Ishikawa (cell line): ENCODE measurements at regions not wholly inside any gene's neighbourhood (a gene's known extent, or its start where the extent isn't known, plus 50 kb on each side); places are given as distances from the start of the nearest gene placed in this dataset.

Source experiments
- CEBPB ChIP-seq: IDR thresholded peaks from 2 replicates; pipeline ENCODE4 v1.6.1; 2012
- CREB1 ChIP-seq: IDR thresholded peaks from 2 replicates; pipeline ENCODE4 v1.6.1; 2012; ENCODE audit warnings: low read depth
- EGR1 ChIP-seq: IDR thresholded peaks from 2 replicates; pipeline ENCODE4 v1.6.1; 2012
- EP300 ChIP-seq: IDR thresholded peaks from 2 replicates; pipeline ENCODE4 v1.6.1; 2012; ENCODE audit warnings: borderline replicate concordance
- FOXM1 ChIP-seq: IDR thresholded peaks from 2 replicates; pipeline ENCODE4 v1.6.1; 2012; ENCODE audit warnings: low read depth, borderline replicate concordance
- NFIC ChIP-seq: IDR thresholded peaks from 2 replicates; pipeline ENCODE4 v1.6.1; 2012
- RAD21 ChIP-seq: IDR thresholded peaks from 2 replicates; pipeline ENCODE4 v1.6.1; 2012; ENCODE audit warnings: low read depth
- TAF1 ChIP-seq: IDR thresholded peaks from 2 replicates; pipeline ENCODE4 v1.6.1; 2012; ENCODE audit warnings: low read depth, mild to moderate bottlenecking
- TCF12 ChIP-seq: IDR thresholded peaks from 2 replicates; pipeline ENCODE4 v1.6.1; 2012; ENCODE audit warnings: low read depth
- TEAD4 ChIP-seq: IDR thresholded peaks from 2 replicates; pipeline ENCODE4 v1.6.1; 2012
- YY1 ChIP-seq: IDR thresholded peaks from 2 replicates; pipeline ENCODE4 v1.6.1; 2012; ENCODE audit warnings: low read depth
- ZBTB7A ChIP-seq: IDR thresholded peaks from 2 replicates; pipeline ENCODE4 v1.6.1; 2012; ENCODE audit warnings: low read depth
- TF ChIP-seq, protein P1 (sequence below): IDR thresholded peaks from 2 replicates; pipeline ENCODE4 v1.6.1; 2012
- TF ChIP-seq, protein P2 (sequence below): IDR thresholded peaks from 2 replicates; pipeline ENCODE4 v1.6.1; 2012
- TF ChIP-seq, protein P3 (sequence below): IDR thresholded peaks from 2 replicates; pipeline ENCODE4 v1.6.1; 2012; ENCODE audit warnings: low read depth, mild to moderate bottlenecking

DNA sequence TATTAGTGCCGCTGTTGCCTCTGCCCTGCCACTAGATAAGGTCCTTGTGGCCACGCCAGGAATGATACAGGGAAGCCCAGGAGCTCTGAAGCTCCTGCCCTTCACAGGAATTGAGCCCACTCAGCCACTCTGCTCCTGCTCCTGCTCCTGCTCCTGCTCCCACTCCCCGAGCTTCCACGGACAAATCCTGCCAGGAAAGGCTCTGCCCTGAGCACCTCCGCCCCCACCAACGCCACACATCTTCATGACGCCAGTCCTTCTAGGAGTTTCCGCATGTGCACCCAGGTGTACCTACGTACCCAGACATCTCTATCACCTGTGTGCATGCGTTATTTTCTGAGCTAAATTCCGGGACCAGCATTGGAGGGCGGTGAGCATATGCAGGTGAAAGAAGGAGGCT is 369.1 kb downstream of the C16orf95 start:
- TF ChIP-seq ZBTB7A: no peak
- TF ChIP-seq TCF12: no peak
- no peak for TF ChIP-seq TEAD4
- no peak for TF ChIP-seq NFIC
- TF ChIP-seq, protein P1, sequence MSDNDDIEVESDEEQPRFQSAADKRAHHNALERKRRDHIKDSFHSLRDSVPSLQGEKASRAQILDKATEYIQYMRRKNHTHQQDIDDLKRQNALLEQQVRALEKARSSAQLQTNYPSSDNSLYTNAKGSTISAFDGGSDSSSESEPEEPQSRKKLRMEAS: no peak
- TF ChIP-seq RAD21: no peak
- TF ChIP-seq CEBPB: no peak
- TF ChIP-seq, protein P2, sequence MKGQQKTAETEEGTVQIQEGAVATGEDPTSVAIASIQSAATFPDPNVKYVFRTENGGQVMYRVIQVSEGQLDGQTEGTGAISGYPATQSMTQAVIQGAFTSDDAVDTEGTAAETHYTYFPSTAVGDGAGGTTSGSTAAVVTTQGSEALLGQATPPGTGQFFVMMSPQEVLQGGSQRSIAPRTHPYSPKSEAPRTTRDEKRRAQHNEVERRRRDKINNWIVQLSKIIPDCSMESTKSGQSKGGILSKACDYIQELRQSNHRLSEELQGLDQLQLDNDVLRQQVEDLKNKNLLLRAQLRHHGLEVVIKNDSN: no peak
- TF ChIP-seq TAF1: no peak
- no peak for TF ChIP-seq EGR1
- TF ChIP-seq CREB1: no peak
- TF ChIP-seq, protein P3, sequence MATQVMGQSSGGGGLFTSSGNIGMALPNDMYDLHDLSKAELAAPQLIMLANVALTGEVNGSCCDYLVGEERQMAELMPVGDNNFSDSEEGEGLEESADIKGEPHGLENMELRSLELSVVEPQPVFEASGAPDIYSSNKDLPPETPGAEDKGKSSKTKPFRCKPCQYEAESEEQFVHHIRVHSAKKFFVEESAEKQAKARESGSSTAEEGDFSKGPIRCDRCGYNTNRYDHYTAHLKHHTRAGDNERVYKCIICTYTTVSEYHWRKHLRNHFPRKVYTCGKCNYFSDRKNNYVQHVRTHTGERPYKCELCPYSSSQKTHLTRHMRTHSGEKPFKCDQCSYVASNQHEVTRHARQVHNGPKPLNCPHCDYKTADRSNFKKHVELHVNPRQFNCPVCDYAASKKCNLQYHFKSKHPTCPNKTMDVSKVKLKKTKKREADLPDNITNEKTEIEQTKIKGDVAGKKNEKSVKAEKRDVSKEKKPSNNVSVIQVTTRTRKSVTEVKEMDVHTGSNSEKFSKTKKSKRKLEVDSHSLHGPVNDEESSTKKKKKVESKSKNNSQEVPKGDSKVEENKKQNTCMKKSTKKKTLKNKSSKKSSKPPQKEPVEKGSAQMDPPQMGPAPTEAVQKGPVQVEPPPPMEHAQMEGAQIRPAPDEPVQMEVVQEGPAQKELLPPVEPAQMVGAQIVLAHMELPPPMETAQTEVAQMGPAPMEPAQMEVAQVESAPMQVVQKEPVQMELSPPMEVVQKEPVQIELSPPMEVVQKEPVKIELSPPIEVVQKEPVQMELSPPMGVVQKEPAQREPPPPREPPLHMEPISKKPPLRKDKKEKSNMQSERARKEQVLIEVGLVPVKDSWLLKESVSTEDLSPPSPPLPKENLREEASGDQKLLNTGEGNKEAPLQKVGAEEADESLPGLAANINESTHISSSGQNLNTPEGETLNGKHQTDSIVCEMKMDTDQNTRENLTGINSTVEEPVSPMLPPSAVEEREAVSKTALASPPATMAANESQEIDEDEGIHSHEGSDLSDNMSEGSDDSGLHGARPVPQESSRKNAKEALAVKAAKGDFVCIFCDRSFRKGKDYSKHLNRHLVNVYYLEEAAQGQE: no peak
- no peak for TF ChIP-seq YY1
- no peak for TF ChIP-seq EP300
- TF ChIP-seq FOXM1: no peak

DNA sequence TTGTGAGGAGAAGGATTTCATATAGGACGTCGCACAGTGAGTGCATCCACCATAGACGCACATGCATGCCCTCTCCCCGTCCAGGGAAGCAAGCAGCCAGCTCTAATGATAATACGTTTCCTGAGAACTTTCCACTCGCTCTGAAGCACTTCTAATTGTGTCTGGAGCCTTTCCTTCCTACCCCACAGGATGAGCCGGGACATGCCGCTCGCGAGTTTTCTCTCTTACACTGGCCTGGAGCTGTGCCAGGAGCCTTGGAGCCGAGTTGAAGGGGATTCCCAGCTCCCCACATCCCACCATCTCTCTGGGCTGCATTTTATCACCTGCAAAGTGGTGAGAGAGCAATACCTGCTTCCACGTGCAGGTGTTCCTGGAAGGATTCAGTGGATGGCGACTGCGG is 368.1 kb downstream of the C16orf95 start:
- TF ChIP-seq YY1 (no peak), CREB1 (no peak), ZBTB7A (no peak), EGR1 (no peak), TEAD4 (no peak)

DNA sequence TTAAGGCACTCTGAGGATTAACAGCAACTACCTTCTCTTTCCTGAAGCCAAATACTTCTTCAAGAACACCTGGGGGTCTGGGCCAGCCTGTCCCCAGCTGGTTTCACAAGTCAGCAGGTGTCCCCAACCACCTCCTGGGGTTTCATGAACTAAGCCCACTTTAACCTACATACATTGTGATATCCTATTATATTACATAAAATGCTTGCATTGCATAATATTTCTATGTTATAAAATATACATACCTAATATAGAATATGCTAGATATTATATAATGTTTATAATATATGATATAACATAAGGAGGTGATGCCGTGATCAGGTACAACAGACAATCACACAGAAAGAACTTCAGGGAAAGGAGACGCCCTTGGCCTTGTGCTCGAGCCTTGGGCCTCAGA is 367.6 kb downstream of the C16orf95 start:
- TF ChIP-seq, protein P3: no peak
- TF ChIP-seq TAF1 (no peak), ZBTB7A (no peak), EP300 (no peak), TCF12 (no peak), NFIC (no peak), RAD21 (no peak), CREB1 (no peak), CEBPB (no peak), YY1 (no peak), EGR1 (no peak), FOXM1 (no peak), TEAD4 (no peak)
- TF ChIP-seq, protein P1: no peak
- TF ChIP-seq, protein P2: no peak

DNA sequence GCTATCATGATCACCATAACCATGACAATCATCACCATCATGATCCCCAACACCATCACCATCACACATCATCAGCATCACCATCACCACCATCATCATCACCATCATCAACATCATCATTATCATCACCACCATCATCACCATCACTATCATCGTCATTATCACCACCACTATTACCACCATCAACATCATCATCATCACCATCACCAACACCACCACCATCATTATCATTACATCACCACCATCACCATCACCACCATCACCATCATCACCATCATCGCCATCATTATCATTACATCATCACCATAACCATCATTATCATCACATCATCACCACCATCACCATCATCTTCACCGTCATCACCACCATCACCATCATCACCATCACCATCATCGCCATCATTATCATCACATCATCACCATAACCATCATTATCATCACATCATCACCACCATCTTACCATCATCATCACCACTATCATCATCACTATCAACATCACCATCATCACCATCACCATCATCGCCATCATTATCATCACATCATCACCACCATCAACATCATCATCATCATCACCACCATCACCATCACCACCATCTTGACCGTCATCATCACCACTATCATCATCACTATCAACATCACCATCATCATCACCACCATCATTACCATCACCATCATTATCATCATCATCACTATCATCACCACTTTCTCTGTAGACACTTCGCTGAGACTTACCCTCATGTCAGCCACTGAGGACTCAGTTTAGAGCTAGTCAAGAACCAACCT is 366.0 kb downstream of the C16orf95 start:
- TF ChIP-seq, protein P3: no peak
- TF ChIP-seq CREB1 (no peak), TCF12 (no peak), TAF1 (no peak), FOXM1 (no peak), ZBTB7A (no peak), TEAD4 (no peak), YY1 (no peak), EP300 (no peak), RAD21 (no peak), EGR1 (no peak), NFIC (no peak), CEBPB (no peak)
- TF ChIP-seq, protein P1: no peak
- TF ChIP-seq, protein P2: no peak
